Small intestine (tissue), 7 donors: ENCODE measurements at regions not wholly inside any gene's neighbourhood (a gene's known extent, or its start where the extent isn't known, plus 50 kb on each side); places are given as distances from the start of the nearest gene placed in this dataset.

Experiments used
- DNase-seq, 2 donors: peaks; one replicate each; pipeline versions ENCODE4 v3.0.0 to v3.0.0-alpha.2; 2013
- FAIRE-seq: peaks from 2 replicates; lab custom pipeline; 2012; peaks lifted over from hg19 to GRCh38; lab: Jason Lieb, UNC
- H3K27ac ChIP-seq, 3 donors: one replicate each; pipeline ENCODE4 v1.5.1; 2013; ENCODE audit warnings: low read length in 2 of 3, mild to moderate bottlenecking in 2 of 3, control low read depth in 1 of 3, inconsistent platforms in 1 of 3, low read depth in 1 of 3, moderate library complexity in 1 of 3
- H3K27me3 ChIP-seq, 3 donors: one replicate each; pipeline ENCODE4 v1.6.1; 2013; ENCODE audit warnings: low read length in 3 of 3, inconsistent platforms in 1 of 3; ENCODE audit not compliant: control insufficient read depth in 3 of 3, insufficient read depth in 3 of 3
- H3K36me3 ChIP-seq, 3 donors: one replicate each; pipeline ENCODE4 v1.6.1; 2013; ENCODE audit warnings: low read length in 3 of 3, inconsistent platforms in 1 of 3, low read depth in 1 of 3, mild to moderate bottlenecking in 1 of 3, moderate library complexity in 1 of 3; ENCODE audit not compliant: control insufficient read depth in 3 of 3, insufficient read depth in 2 of 3
- H3K4me1 ChIP-seq, 3 donors: one replicate each; pipeline ENCODE4 v1.6.1; 2013; ENCODE audit warnings: low read length in 2 of 3, inconsistent platforms in 1 of 3, low read depth in 1 of 3, mild to moderate bottlenecking in 1 of 3, moderate library complexity in 1 of 3; ENCODE audit not compliant: control insufficient read depth in 3 of 3, insufficient read depth in 2 of 3
- H3K4me3 ChIP-seq, 3 donors: one replicate each; pipeline ENCODE4 v1.5.1; 2013; ENCODE audit warnings: low read length in 3 of 3, control low read depth in 1 of 3, inconsistent platforms in 1 of 3, low read depth in 1 of 3, mild to moderate bottlenecking in 1 of 3, moderate library complexity in 1 of 3
- H3K9me3 ChIP-seq, 2 donors: one replicate each; pipeline ENCODE4 v1.6.1; 2013; ENCODE audit warnings: low read depth in 1 of 2, low read length in 1 of 2; ENCODE audit not compliant: control insufficient read depth in 2 of 2, insufficient read depth in 1 of 2
- WGBS, 3 donors: extraction: QIAGEN DNeasy Blood & Tissue Kit; methylation state at CpG; one replicate each; pipeline ENCODE4 v1.1.7; 2013; 5-methylcytosine and 5-hydroxymethylcytosine counted together
- donor health status: healthy with polysubstance abuse.
- donor health status: control.
- donor health status: control.
- donor health status: Bipolar disorder and iron deficiency.
- donor health status: healthy.

GRCh38 chr1:81387446-81387845, 413.3 kb upstream of the ADGRL2 start:
- no peak for FAIRE-seq
- DNase-seq = peak in 1 of 2 donors; percentile 53
- H3K27ac ChIP-seq = peak overlapping the region in 1 of 3 donors; percentile 30
- H3K4me3 ChIP-seq = no peak overlapping the region
- 18 to 61% (median 40%) methylated on average over 4 of the region's 4 CpGs for WGBS, 3 donors
- H3K36me3 ChIP-seq = no peaks in the 10 kb centered on the region
- no peaks in the 10 kb centered on the region for H3K27me3 ChIP-seq
- no peaks in the 10 kb centered on the region for H3K9me3 ChIP-seq
- no peaks in the 10 kb centered on the region for H3K4me1 ChIP-seq

DNA sequence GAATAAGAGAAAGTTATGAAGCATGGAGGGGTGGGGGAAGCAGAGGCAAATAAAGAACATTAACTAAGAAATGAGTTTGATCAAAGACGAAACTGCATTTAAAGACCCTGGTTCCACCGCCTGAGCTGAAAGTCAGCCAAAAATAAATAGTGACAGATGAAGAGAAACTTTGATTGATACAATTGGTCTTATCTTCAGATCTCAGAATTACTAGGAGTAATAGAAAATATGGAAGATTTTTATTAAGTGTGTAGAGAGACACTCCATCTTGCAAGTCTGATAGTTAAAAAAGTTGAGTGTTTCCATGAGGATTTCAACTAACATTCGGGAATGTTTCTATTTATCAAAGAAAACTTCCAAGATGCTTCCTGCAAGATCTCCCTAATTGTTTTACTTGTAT, 418.2 kb upstream of the ADGRL2 start:
- no peak for FAIRE-seq
- WGBS, 3 donors = 90 to 96% (median 95%) methylated on average over 3 of the region's 3 CpGs
- no peak overlapping the region for H3K27ac ChIP-seq
- no peak for DNase-seq
- H3K4me3 ChIP-seq = no peak overlapping the region
- H3K9me3 ChIP-seq = no peaks in the 10 kb centered on the region
- H3K27me3 ChIP-seq = no peaks in the 10 kb centered on the region
- H3K4me1 ChIP-seq = no peaks in the 10 kb centered on the region
- H3K36me3 ChIP-seq = no peaks in the 10 kb centered on the region

DNA sequence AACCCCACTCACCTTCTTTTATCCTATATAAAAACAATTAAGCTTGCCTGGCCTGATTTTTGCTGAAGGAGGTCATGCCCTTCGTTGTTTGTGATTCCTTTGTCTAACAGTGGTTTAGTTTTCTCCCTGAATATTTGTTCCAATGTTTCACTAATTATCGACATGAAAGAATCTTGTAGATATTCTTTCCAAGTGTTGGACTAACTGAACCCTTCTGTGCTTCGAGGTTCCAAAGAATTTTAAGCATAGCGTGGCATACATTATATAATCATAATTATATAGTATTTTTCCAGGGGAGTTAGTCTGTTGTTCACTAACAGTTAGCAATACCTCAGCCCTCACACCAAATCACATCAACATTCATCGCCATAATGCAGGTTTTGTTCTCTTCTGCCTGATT, 418.9 kb upstream of the ADGRL2 start:
- no peaks in the 10 kb centered on the region for H3K9me3 ChIP-seq
- WGBS, 3 donors = 78 to 90% (median 89%) methylated on average over 5 of the region's 5 CpGs
- H3K4me3 ChIP-seq = no peak overlapping the region
- no peaks in the 10 kb centered on the region for H3K27me3 ChIP-seq
- no peak overlapping the region for H3K27ac ChIP-seq
- DNase-seq (no peak), FAIRE-seq (no peak)
- H3K4me1 ChIP-seq = no peaks in the 10 kb centered on the region
- no peaks in the 10 kb centered on the region for H3K36me3 ChIP-seq

DNA sequence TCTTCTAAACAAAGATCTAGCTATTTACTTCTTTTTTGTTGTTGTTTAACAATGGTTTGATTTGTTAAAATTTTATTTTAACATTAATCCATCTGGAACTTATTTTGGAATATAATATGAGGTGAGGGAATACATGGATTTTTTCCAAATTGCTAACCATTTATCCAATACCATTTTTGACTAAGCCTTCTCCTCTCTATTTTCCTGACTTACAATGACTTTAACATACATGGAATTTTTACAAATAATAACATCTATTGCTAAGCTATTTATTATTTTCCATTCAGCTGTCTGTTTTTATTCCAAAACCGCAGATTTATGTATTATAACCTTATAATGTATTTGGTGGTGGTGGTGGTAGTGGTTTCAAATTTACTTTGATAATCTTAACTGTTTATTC, 420.3 kb upstream of the ADGRL2 start:
- no peak overlapping the region for H3K27ac ChIP-seq
- no peaks in the 10 kb centered on the region for H3K36me3 ChIP-seq
- no peaks in the 10 kb centered on the region for H3K27me3 ChIP-seq
- no peaks in the 10 kb centered on the region for H3K4me1 ChIP-seq
- H3K9me3 ChIP-seq = no peaks in the 10 kb centered on the region
- 88 to 92% (median 92%) methylated on average over 1 of the region's 1 CpG for WGBS, 3 donors
- DNase-seq (no peak), FAIRE-seq (no peak)
- no peak overlapping the region for H3K4me3 ChIP-seq

DNA sequence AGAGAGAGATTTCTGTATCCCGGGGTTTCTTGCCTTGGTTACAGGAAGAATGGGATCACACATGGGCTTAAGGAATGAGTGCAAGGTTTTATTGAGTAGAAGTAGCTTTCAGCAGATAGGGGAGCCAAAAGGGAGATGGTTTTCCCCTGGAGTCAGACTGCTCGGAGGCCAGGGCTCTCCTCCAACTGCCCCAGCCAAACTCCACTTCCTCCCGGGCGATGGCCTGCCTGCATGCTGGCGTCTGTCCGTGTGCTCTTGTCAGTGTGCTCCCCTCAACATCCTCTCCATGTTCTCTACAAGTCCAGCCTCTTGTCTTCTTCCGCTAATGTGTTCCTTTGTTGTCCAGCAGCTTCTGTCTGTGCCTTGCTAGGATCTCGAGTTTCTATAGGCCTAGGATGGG, 421.3 kb upstream of the ADGRL2 start:
- FAIRE-seq = no peak
- Histone ChIP-seq H3K9me3 (no peaks in the 10 kb centered on the region), H3K36me3 (no peaks in the 10 kb centered on the region), H3K4me1 (no peaks in the 10 kb centered on the region), H3K4me3 (no peak overlapping the region), H3K27me3 (no peaks in the 10 kb centered on the region), H3K27ac (no peak overlapping the region)
- 88 to 92% (median 92%) methylated on average over 8 of the region's 8 CpGs for WGBS, 3 donors
- DNase-seq = no peak

GRCh38 chr1:81377406-81377805, 423.3 kb upstream of the ADGRL2 start:
- H3K27ac ChIP-seq = no peak overlapping the region
- no peaks in the 10 kb centered on the region for H3K36me3 ChIP-seq
- FAIRE-seq (no peak), DNase-seq (no peak)
- H3K4me3 ChIP-seq = no peak overlapping the region
- H3K9me3 ChIP-seq = no peaks in the 10 kb centered on the region
- H3K27me3 ChIP-seq = no peaks in the 10 kb centered on the region
- 71 to 79% (median 73%) methylated on average over 3 of the region's 3 CpGs for WGBS, 3 donors
- H3K4me1 ChIP-seq = no peaks in the 10 kb centered on the region

DNA sequence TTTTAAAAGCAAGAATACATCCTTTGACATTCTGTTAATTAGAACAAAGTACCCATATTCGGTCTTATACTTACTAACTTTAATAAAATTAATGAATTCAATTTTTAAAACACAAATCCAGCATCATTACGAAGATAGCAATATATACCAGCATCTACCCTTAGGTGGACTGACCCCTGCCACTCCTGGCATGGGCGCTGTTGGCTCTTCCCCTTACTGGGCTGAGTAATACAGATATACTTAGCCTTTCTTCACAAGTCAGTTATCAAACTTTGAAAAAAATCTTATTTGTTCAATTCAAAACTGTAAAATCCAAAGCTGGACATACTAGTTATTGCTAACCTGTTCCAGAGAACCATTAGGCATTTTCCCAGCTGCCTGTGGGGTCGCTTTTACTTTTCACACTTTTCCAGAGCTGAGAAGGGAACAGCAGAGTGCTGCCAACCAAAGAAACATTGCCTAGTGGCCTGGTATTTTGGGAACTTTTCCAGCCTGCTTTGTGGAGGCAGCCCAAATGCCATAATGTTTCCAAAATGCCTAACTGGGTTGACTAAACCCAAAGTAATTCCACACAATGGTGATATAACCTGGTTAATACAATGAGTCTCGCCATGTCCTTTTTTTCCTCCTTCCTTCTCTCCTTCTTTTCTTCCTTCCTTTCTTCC, 424.7 kb upstream of the ADGRL2 start:
- WGBS, 3 donors = 88 to 89% (median 88%) methylated on average over 5 of the region's 5 CpGs
- no peaks in the 10 kb centered on the region for H3K27me3 ChIP-seq
- H3K4me1 ChIP-seq = no peaks in the 10 kb centered on the region
- no peak overlapping the region for H3K27ac ChIP-seq
- FAIRE-seq (no peak), DNase-seq (no peak)
- no peak overlapping the region for H3K4me3 ChIP-seq
- H3K36me3 ChIP-seq = no peaks in the 10 kb centered on the region
- no peaks in the 10 kb centered on the region for H3K9me3 ChIP-seq

- Histone ChIP-seq H3K27ac (no peak overlapping the region), H3K4me3 (no peak overlapping the region), H3K36me3 (no peaks in the 10 kb centered on the region), H3K4me1 (no peaks in the 10 kb centered on the region), H3K9me3 (no peaks in the 10 kb centered on the region), H3K27me3 (no peaks in the 10 kb centered on the region)
- DNase-seq (no peak), FAIRE-seq (no peak)
- WGBS, 3 donors = 88 to 93% (median 93%) methylated on average over 5 of the region's 5 CpGs
Observed at GRCh38 chr1:81374481-81374880, 426.3 kb upstream of the ADGRL2 start.

GRCh38 chr1:81371864-81372263, 428.9 kb upstream of the ADGRL2 start:
- Histone ChIP-seq H3K4me3 (no peak overlapping the region), H3K36me3 (no peaks in the 10 kb centered on the region), H3K9me3 (no peaks in the 10 kb centered on the region), H3K27ac (no peak overlapping the region), H3K27me3 (no peaks in the 10 kb centered on the region), H3K4me1 (no peaks in the 10 kb centered on the region)
- 76 to 89% (median 86%) methylated on average over 3 of the region's 3 CpGs for WGBS, 3 donors
- DNase-seq = no peak
- FAIRE-seq = no peak
